WTC11 (cell line): ENCODE measurements at regions not wholly inside any gene's neighbourhood (a gene's known extent, or its start where the extent isn't known, plus 50 kb on each side); places are given as distances from the start of the nearest gene placed in this dataset.

Source experiments
- AFF4 ChIP-seq: sonication (generic); formaldehyde crosslinking; IDR thresholded peaks from 2 replicates; pipeline ENCODE4 v1.8.1; 2023; ENCODE audit warnings: mild to moderate bottlenecking, missing genetic modification reagents, borderline replicate concordance
- ATF3 ChIP-seq: sonication (generic); formaldehyde crosslinking; conservative IDR thresholded peaks from 2 replicates; pipeline ENCODE4 v1.8.1; 2022; ENCODE audit warnings: mild to moderate bottlenecking, missing genetic modification reagents
- CREM ChIP-seq: sonication (generic); formaldehyde crosslinking; IDR thresholded peaks from 2 replicates; pipeline ENCODE4 v1.8.1; 2022; ENCODE audit warnings: mild to moderate bottlenecking, missing genetic modification reagents, moderate library complexity
- CTCF ChIP-seq: fragments of 200-600 bp; IDR thresholded peaks from 2 replicates; pipeline ENCODE4 v1.8.0; 2022; ENCODE audit warnings: antibody characterized with exemption
- E2F4 ChIP-seq: sonication (generic); formaldehyde crosslinking; IDR thresholded peaks from 2 replicates; pipeline ENCODE4 v1.8.1; 2022; ENCODE audit warnings: low read depth, mild to moderate bottlenecking, moderate library complexity, missing genetic modification reagents, borderline replicate concordance
- FOXP4 ChIP-seq: sonication (generic); formaldehyde crosslinking; IDR thresholded peaks from 2 replicates; pipeline ENCODE4 v1.8.0; 2022; ENCODE audit warnings: mild to moderate bottlenecking, missing genetic modification reagents
- IRF1 ChIP-seq: sonication (generic); formaldehyde crosslinking; IDR thresholded peaks from 2 replicates; pipeline ENCODE4 v1.8.0; 2023; ENCODE audit warnings: missing genetic modification reagents
- JUN ChIP-seq: sonication (generic); formaldehyde crosslinking; IDR thresholded peaks from 2 replicates; pipeline ENCODE4 v1.8.0; 2023; ENCODE audit warnings: mild to moderate bottlenecking, missing genetic modification reagents
- MAX ChIP-seq: sonication (generic); formaldehyde crosslinking; IDR thresholded peaks from 2 replicates; pipeline ENCODE4 v1.8.0; 2022; ENCODE audit warnings: mild to moderate bottlenecking, missing genetic modification reagents
- NR1H2 ChIP-seq: sonication (generic); formaldehyde crosslinking; IDR thresholded peaks from 2 replicates; pipeline ENCODE4 v1.9.0; 2021; ENCODE audit warnings: mild to moderate bottlenecking, moderate library complexity, missing genetic modification reagents
- SP1 ChIP-seq: sonication (generic); formaldehyde crosslinking; conservative IDR thresholded peaks from 2 replicates; pipeline ENCODE4 v1.8.1; 2022; ENCODE audit warnings: missing genetic modification reagents

GRCh38 chr7:15831606-15832005 lies 145.1 kb upstream of the MEOX2 start:
- TF ChIP-seq IRF1 (no peak), NR1H2 (CRISPR knock-in tag) (no peak), CTCF (no peak), CREM (CRISPR knock-in tag) (no peak), ATF3 (CRISPR knock-in tag) (no peak), MAX (no peak), SP1 (CRISPR knock-in tag) (no peak), JUN (CRISPR knock-in tag) (no peak), FOXP4 (no peak), AFF4 (CRISPR knock-in tag) (no peak), E2F4 (no peak)
